Ascending aorta (tissue), 2 donors: ENCODE measurements at regions not wholly inside any gene's neighbourhood (a gene's known extent, or its start where the extent isn't known, plus 50 kb on each side); places are given as distances from the start of the nearest gene placed in this dataset.

Experiments
- DNase-seq, 2 donors: peaks; one replicate each; pipeline ENCODE4 v3.0.0-alpha.2; 2019; ENCODE audit warnings: low spot score in 2 of 2
- H3K27ac ChIP-seq, 2 donors: fragments of 200-600 bp; sonication (generic); one replicate each; pipeline ENCODE4 v1.5.1; 2016 to 2017; ENCODE audit warnings: mild to moderate bottlenecking in 1 of 2
- H3K27me3 ChIP-seq: fragments of 200-600 bp; sonication (generic); one replicate; pipeline ENCODE4 v1.5.1; 2017
- H3K36me3 ChIP-seq, 2 donors: fragments of 200-600 bp; sonication (generic); one replicate each; pipeline ENCODE4 v1.5.1; 2016
- H3K4me1 ChIP-seq, 2 donors: fragments of 200-600 bp; sonication (generic); one replicate each; pipeline ENCODE4 v1.5.1; 2016 to 2017; ENCODE audit warnings: mild to moderate bottlenecking in 1 of 2
- H3K4me3 ChIP-seq, 2 donors: fragments of 200-600 bp; sonication (generic); one replicate each; pipeline ENCODE4 v1.5.1; 2016 to 2017; ENCODE audit warnings: mild to moderate bottlenecking in 1 of 2
- H3K9me3 ChIP-seq, 2 donors: fragments of 200-600 bp; sonication (generic); one replicate each; pipeline ENCODE4 v1.5.1; 2016
- CTCF ChIP-seq, 3 experiments: fragments of 200-600 bp in 2 of 3; fragments of 450-650 bp in 1 of 3; sonication (generic) in 2 of 3; IDR thresholded peaks; one replicate each; pipeline ENCODE4 v1.5.1; 2016 to 2019; ENCODE audit warnings: antibody characterized with exemption in 3 of 3, mild to moderate bottlenecking in 1 of 3, moderate library complexity in 1 of 3
- intact Hi-C: fragments of 100-400 bp; cut with DNase I; formaldehyde crosslinking; loops from one replicate; pipeline ENCODE4 v1.15.1; 2023

GRCh38 chr2:106735807-106736206, 150.2 kb downstream of the ST6GAL2 start:
- intact Hi-C loops, result no loop called here
- DNase-seq, result no peak
- TF ChIP-seq CTCF (IDR thresholded peaks at IDR 0.05), result no peak

GRCh38 chr2:106736221-106736620, 149.7 kb downstream of the ST6GAL2 start:
- DNase-seq, result no peak
- no peak overlapping the region for H3K27ac ChIP-seq
- peaks cover 0 to 2% of the 10 kb centered on the region in 2 donors for H3K9me3 ChIP-seq
- intact Hi-C loops, result no loop called here
- H3K36me3 ChIP-seq, result no peaks in the 10 kb centered on the region
- no peaks in the 10 kb centered on the region for H3K27me3 ChIP-seq
- no peak overlapping the region for H3K4me3 ChIP-seq
- TF ChIP-seq CTCF (IDR thresholded peaks at IDR 0.05), result no peak
- no peaks in the 10 kb centered on the region for H3K4me1 ChIP-seq

More at GRCh38 chr2:106735807-106736206, 150.2 kb downstream of the ST6GAL2 start:
- H3K9me3 ChIP-seq, result no peaks in the 10 kb centered on the region
- H3K4me3 ChIP-seq, result no peak overlapping the region
- no peaks in the 10 kb centered on the region for H3K27me3 ChIP-seq
- H3K36me3 ChIP-seq, result no peaks in the 10 kb centered on the region
- H3K4me1 ChIP-seq, result no peaks in the 10 kb centered on the region
- no peak overlapping the region for H3K27ac ChIP-seq

GRCh38 chr2:106745468-106745867, 140.5 kb downstream of the ST6GAL2 start:
- Histone ChIP-seq H3K36me3 (no peaks in the 10 kb centered on the region), H3K4me3 (no peak overlapping the region), H3K27me3 (no peaks in the 10 kb centered on the region), H3K9me3 (peaks cover 0 to 3% of the 10 kb centered on the region in 2 donors), H3K27ac (no peak overlapping the region), H3K4me1 (no peaks in the 10 kb centered on the region)
- DNase-seq, result no peak
- intact Hi-C loops, result no loop called here
- no peak for TF ChIP-seq CTCF (IDR thresholded peaks at IDR 0.05)

GRCh38 chr2:106749823-106750222, 136.1 kb downstream of the ST6GAL2 start:
- no peak for DNase-seq
- Histone ChIP-seq H3K27me3 (no peaks in the 10 kb centered on the region), H3K27ac (no peak overlapping the region), H3K4me1 (no peaks in the 10 kb centered on the region), H3K9me3 (no peaks in the 10 kb centered on the region), H3K36me3 (no peaks in the 10 kb centered on the region), H3K4me3 (no peak overlapping the region)
- no peak for TF ChIP-seq CTCF (IDR thresholded peaks at IDR 0.05)
- intact Hi-C loops, result no loop called here
